Neuronal stem cell (in vitro differentiated cells): ENCODE measurements at regions not wholly inside any gene's neighbourhood (a gene's known extent, or its start where the extent isn't known, plus 50 kb on each side); places are given as distances from the start of the nearest gene placed in this dataset.

Experiments
- DNase-seq: peaks from one replicate; pipeline ENCODE4 v3.0.0-alpha.2; 2013; ENCODE audit warnings: low spot score
- H2AFZ ChIP-seq: one replicate; pipeline ENCODE4 v1.6.1; 2013; ENCODE audit warnings: mild to moderate bottlenecking, low read length, inconsistent platforms
- H2AK5ac ChIP-seq: 2 replicates; pipeline ENCODE4 v1.6.1; 2013; ENCODE audit warnings: low read depth, mild to moderate bottlenecking, inconsistent platforms, low read length, moderate library complexity, mixed read lengths
- H2BK120ac ChIP-seq: 2 replicates; pipeline ENCODE4 v1.6.1; 2013; ENCODE audit warnings: low read depth, mild to moderate bottlenecking, inconsistent platforms, low read length, moderate library complexity, mixed read lengths
- H2BK12ac ChIP-seq: one replicate; pipeline ENCODE4 v1.6.1; 2013; ENCODE audit warnings: low read length, inconsistent platforms
- H2BK15ac ChIP-seq: 2 replicates; pipeline ENCODE4 v1.6.1; 2013; ENCODE audit warnings: mild to moderate bottlenecking, low read length, inconsistent platforms, mixed read lengths
- H2BK5ac ChIP-seq: one replicate; pipeline ENCODE4 v1.6.1; 2013; ENCODE audit warnings: inconsistent platforms, mild to moderate bottlenecking, low read length, moderate library complexity
- H3K14ac ChIP-seq: one replicate; pipeline ENCODE4 v1.6.1; 2013; ENCODE audit warnings: low read length, inconsistent platforms
- H3K18ac ChIP-seq: 2 replicates; pipeline ENCODE4 v1.6.1; 2013; ENCODE audit warnings: low read length, inconsistent platforms
- H3K23ac ChIP-seq: 2 replicates; pipeline ENCODE4 v1.6.1; 2013; ENCODE audit warnings: low read depth, mild to moderate bottlenecking, mixed read lengths, low read length, inconsistent platforms; ENCODE audit not compliant: poor library complexity
- H3K27ac ChIP-seq: replicated peaks from 3 replicates; pipeline ENCODE4 v1.5.1; 2013; ENCODE audit warnings: low read length, inconsistent platforms
- H3K27me3 ChIP-seq, 3 experiments: 2 replicates each; pipeline ENCODE4 v1.6.1; 2013; ENCODE audit warnings: low read length in 3 of 3, mild to moderate bottlenecking in 2 of 3, inconsistent platforms in 1 of 3, low read depth in 1 of 3, mixed read lengths in 1 of 3, moderate library complexity in 1 of 3; ENCODE audit not compliant: control insufficient read depth in 3 of 3, insufficient read depth in 3 of 3
- H3K36me3 ChIP-seq, 2 donors: replicated peaks in 1 of 2; 2 replicates each; pipeline ENCODE4 v1.6.1; 2013; ENCODE audit warnings: low read length in 2 of 2; ENCODE audit not compliant: control insufficient read depth in 2 of 2, insufficient read depth in 2 of 2
- H3K4ac ChIP-seq: 2 replicates; pipeline ENCODE4 v1.6.1; 2013; ENCODE audit warnings: inconsistent platforms, mild to moderate bottlenecking, low read length, moderate library complexity
- H3K4me1 ChIP-seq, 2 donors: 1 replicate in 1 of 2; 2 replicates in 1 of 2; pipeline ENCODE4 v1.6.1; 2013; ENCODE audit warnings: low read length in 2 of 2, low read depth in 1 of 2; ENCODE audit not compliant: control insufficient read depth in 2 of 2, insufficient read depth in 1 of 2
- H3K4me2 ChIP-seq: one replicate; pipeline ENCODE4 v1.6.1; 2013; ENCODE audit warnings: mild to moderate bottlenecking, low read length, inconsistent platforms; ENCODE audit not compliant: insufficient read depth, poor library complexity, severe bottlenecking
- H3K4me3 ChIP-seq, 2 donors: 2 replicates each; pipeline ENCODE4 v1.5.1; 2013; ENCODE audit warnings: low read length in 2 of 2, mild to moderate bottlenecking in 2 of 2, inconsistent platforms in 1 of 2, moderate library complexity in 1 of 2
- H3K79me1 ChIP-seq: one replicate; pipeline ENCODE4 v1.6.1; 2013; ENCODE audit warnings: low read depth, mild to moderate bottlenecking, inconsistent platforms, low read length, moderate library complexity
- H3K9ac ChIP-seq: one replicate; pipeline ENCODE4 v1.6.1; 2013; ENCODE audit warnings: mild to moderate bottlenecking, low read depth, low read length, inconsistent platforms; ENCODE audit not compliant: poor library complexity
- H3K9me3 ChIP-seq, 2 donors: replicated peaks in 1 of 2; 2 replicates each; pipeline versions ENCODE3 to v1.6.1; 2013; ENCODE audit warnings: low read length in 2 of 2, mild to moderate bottlenecking in 2 of 2, inconsistent platforms in 1 of 2, low read depth in 1 of 2, mixed read lengths in 1 of 2, moderate library complexity in 1 of 2; ENCODE audit not compliant: control insufficient read depth in 2 of 2, insufficient read depth in 1 of 2
- H4K8ac ChIP-seq: one replicate; pipeline ENCODE4 v1.6.1; 2013; ENCODE audit warnings: low read depth, mild to moderate bottlenecking, inconsistent platforms, low read length, moderate library complexity
- H4K91ac ChIP-seq: one replicate; pipeline ENCODE4 v1.6.1; 2013; ENCODE audit warnings: low read length, low read depth, mild to moderate bottlenecking, inconsistent platforms; ENCODE audit not compliant: poor library complexity
- WGBS, 2 donors: extraction: QIAGEN DNeasy Blood & Tissue Kit; methylation state at CpG; one replicate each; pipeline ENCODE4 v1.1.7; 2013; ENCODE audit warnings: missing lambda C conversion rate in 2 of 2, mixed read lengths in 1 of 2; ENCODE audit not compliant: insufficient read length in 2 of 2, insufficient replicate concordance in 1 of 2; ENCODE audit errors: extremely low coverage in 2 of 2; 5-methylcytosine and 5-hydroxymethylcytosine counted together

DNA sequence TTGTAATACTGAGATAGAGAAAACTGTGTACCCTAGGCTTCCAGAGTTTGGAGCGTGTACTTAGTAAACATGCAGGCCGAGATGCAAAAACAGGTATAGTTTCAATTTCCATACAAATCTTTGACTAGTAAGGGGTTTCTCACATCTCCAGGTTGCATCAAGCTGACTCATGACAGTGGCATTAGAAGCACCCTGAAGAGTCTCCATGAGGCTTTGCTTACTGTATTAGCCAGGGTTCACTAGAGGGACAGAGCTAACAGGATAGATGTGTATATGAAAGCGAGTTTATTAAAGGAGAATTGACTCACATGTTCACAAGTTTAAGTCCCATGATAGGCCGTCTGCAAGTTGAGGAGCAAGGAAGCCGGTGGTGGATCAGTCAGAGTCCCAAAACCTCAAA, 275.3 kb upstream of the CDH6 start:
- H3K36me3 ChIP-seq, result no peaks in the 10 kb centered on the region
- H3K27ac ChIP-seq, result no peak overlapping the region
- no CpG with 5 or more reads among the region's 5 CpGs for WGBS, 2 donors
- H2BK120ac ChIP-seq, result no peak overlapping the region
- no peak overlapping the region for H2BK5ac ChIP-seq
- no peak overlapping the region for H3K4me2 ChIP-seq
- no peak overlapping the region for H4K91ac ChIP-seq
- H2BK15ac ChIP-seq, result no peak overlapping the region
- H2BK12ac ChIP-seq, result no peak overlapping the region
- no peak for DNase-seq
- no peak overlapping the region for H2AK5ac ChIP-seq
- no peak overlapping the region for H3K14ac ChIP-seq
- H3K4me1 ChIP-seq, result no peaks in the 10 kb centered on the region
- H3K4me3 ChIP-seq, result no peak overlapping the region
- H3K79me1 ChIP-seq, result no peaks in the 10 kb centered on the region
- no peak overlapping the region for H4K8ac ChIP-seq
- no peaks in the 10 kb centered on the region for H3K9me3 ChIP-seq
- no peak overlapping the region for H3K4ac ChIP-seq
- no peak overlapping the region for H3K9ac ChIP-seq
- H3K27me3 ChIP-seq, result no peaks in the 10 kb centered on the region
- H3K18ac ChIP-seq, result no peak overlapping the region
- H2AFZ ChIP-seq, result no peak overlapping the region
- no peak overlapping the region for H3K23ac ChIP-seq

DNA sequence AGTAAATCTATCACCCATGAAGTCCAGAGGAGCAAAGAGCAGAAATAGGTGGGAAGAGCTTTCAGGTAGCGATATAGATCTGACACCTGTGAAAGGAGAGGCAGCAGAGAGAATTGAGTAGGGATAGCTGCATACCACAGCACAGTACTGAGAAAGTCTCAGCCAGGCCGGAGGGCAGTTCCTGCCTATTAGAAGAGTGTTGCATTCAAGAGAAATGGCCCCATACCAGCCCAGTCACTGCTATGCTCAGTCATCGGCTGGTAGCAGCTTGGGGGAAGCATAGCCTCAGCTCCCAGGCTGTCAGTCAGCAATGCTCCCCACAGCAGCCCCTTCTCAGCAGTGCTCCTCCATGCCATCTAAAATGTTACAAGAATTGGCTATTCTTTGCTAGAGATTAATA, 285.1 kb upstream of the CDH6 start:
- Histone ChIP-seq H3K9ac (no peak overlapping the region), H3K18ac (no peak overlapping the region), H2BK5ac (no peak overlapping the region), H3K23ac (no peak overlapping the region), H3K27ac (no peak overlapping the region), H3K27me3 (no peaks in the 10 kb centered on the region), H3K4me2 (no peak overlapping the region), H3K14ac (no peak overlapping the region), H3K9me3 (peaks cover 0 to 5% of the 10 kb centered on the region in 2 donors), H3K36me3 (no peaks in the 10 kb centered on the region), H2BK120ac (no peak overlapping the region), H3K4me1 (peaks cover 0 to 2% of the 10 kb centered on the region in 2 donors), H4K8ac (no peak overlapping the region), H2AFZ (no peak overlapping the region), H2BK12ac (no peak overlapping the region), H3K79me1 (no peaks in the 10 kb centered on the region), H2BK15ac (no peak overlapping the region), H4K91ac (no peak overlapping the region), H2AK5ac (no peak overlapping the region), H3K4me3 (no peak overlapping the region), H3K4ac (no peak overlapping the region)
- no CpG with 5 or more reads among the region's 3 CpGs for WGBS, 2 donors
- no peak for DNase-seq

DNA sequence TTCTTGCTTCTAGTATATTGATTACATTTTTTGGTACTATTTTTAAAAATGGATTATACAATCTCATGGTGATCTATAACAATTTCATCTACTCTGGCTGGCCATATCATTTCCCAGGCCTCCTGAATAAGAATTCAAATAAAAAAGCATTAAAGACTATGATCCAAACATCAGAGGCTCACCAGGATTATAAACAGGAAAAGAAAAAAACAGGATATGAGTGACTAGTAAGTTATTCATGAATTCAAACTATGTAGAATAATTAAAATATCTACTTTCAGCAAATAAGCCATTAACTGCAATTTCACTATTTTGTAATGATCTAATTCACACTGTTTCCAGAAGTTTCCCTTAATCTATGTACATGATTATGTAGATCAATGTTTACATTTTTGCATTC, 293.1 kb upstream of the CDH6 start:
- no peak for DNase-seq
- H2BK15ac ChIP-seq, result no peak overlapping the region

DNA sequence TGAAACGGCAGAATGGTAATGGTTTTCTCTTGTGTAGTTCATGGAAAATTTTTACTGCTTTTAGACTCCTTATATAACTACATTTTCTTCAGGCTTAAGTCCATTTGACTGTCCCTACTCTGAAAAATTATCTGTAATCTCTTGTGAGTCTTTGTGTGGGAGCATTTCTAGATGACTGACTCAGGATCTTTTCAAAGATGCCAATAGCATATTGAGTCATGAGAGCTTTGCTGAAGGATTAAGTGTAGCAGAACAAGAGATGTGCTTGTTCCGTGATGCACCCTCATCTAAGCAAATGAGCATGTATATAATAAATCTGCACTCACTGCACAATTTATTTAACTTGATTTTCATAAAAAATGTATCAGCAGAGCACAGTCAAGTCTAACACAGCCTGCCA, 298.7 kb upstream of the CDH6 start:
- Histone ChIP-seq H2BK15ac (no peak overlapping the region), H2BK12ac (no peak overlapping the region), H3K9ac (no peak overlapping the region), H2BK120ac (no peak overlapping the region), H3K36me3 (no peaks in the 10 kb centered on the region), H3K14ac (no peak overlapping the region), H3K9me3 (no peaks in the 10 kb centered on the region), H2BK5ac (no peak overlapping the region), H4K8ac (no peak overlapping the region), H3K27me3 (no peaks in the 10 kb centered on the region), H3K18ac (no peak overlapping the region), H3K4me3 (no peak overlapping the region), H3K4me2 (no peak overlapping the region), H3K79me1 (no peaks in the 10 kb centered on the region), H2AK5ac (no peak overlapping the region), H3K4ac (no peak overlapping the region), H2AFZ (no peak overlapping the region), H3K23ac (no peak overlapping the region), H3K4me1 (peaks cover 0 to 3% of the 10 kb centered on the region in 2 donors), H4K91ac (no peak overlapping the region), H3K27ac (no peak overlapping the region)
- WGBS, 2 donors, result no CpG with 5 or more reads among the region's 2 CpGs
- no peak for DNase-seq

More for the DNA sequence above, 293.1 kb upstream of the CDH6 start:
- Histone ChIP-seq H2BK5ac (no peak overlapping the region), H3K23ac (no peak overlapping the region), H3K4me2 (no peak overlapping the region), H3K27me3 (no peaks in the 10 kb centered on the region), H2BK12ac (no peak overlapping the region), H4K8ac (no peak overlapping the region), H3K4me3 (no peak overlapping the region), H3K4me1 (peaks cover 0 to 3% of the 10 kb centered on the region in 2 donors), H3K9ac (no peak overlapping the region), H4K91ac (no peak overlapping the region), H3K27ac (no peak overlapping the region), H3K18ac (no peak overlapping the region), H3K4ac (no peak overlapping the region), H3K9me3 (peaks cover 0 to 5% of the 10 kb centered on the region in 2 donors), H2AK5ac (no peak overlapping the region), H3K79me1 (no peaks in the 10 kb centered on the region), H3K14ac (no peak overlapping the region), H3K36me3 (no peaks in the 10 kb centered on the region), H2AFZ (no peak overlapping the region), H2BK120ac (no peak overlapping the region)
